A549 (cell line): ENCODE measurements at regions not wholly inside any gene's neighbourhood (a gene's known extent, or its start where the extent isn't known, plus 50 kb on each side); places are given as distances from the start of the nearest gene placed in this dataset.

Experiments used
- ATAC-seq, 2 experiments: fragments of 200-7000 bp in 1 of 2; fragments of >200 bp in 1 of 2; cut with Nextera tagmentation in 1 of 2; cut with Tn5 transposase in 1 of 2; 3 replicates each; pipeline versions ENCODE4 v1.8.0 to v1.9.1; 2018 to 2020; ENCODE audit warnings: mild to moderate bottlenecking in 1 of 2, moderate library complexity in 1 of 2
- CTCF ChIA-PET: fragments of 300-600 bp; sonication (Branson Sonifier 250); formaldehyde crosslinking; extraction: SDS; loops from one replicate; lab custom pipeline; 2021; ENCODE audit warnings: antibody characterized with exemption, inconsistent platforms; lab: Yijun Ruan, JAX
- POLR2A ChIA-PET: fragments of 350-600 bp; formaldehyde crosslinking; extraction: SDS; loops from one replicate; lab custom pipeline; 2021; ENCODE audit warnings: antibody characterized with exemption, inconsistent platforms; lab: Yijun Ruan, JAX
- DNase-seq, 2 experiments: peaks; one replicate each; pipeline versions ENCODE4 v3.0.0 to v3.0.0-alpha.2; 2011 to 2016; ENCODE audit warnings: low read depth in 1 of 2, low spot score in 1 of 2
- FAIRE-seq: peaks from 2 replicates; lab custom pipeline; 2011; peaks lifted over from hg19 to GRCh38; lab: Jason Lieb, UNC
- H3K27ac ChIP-seq, 2 experiments: fragments of >200 bp; sonication (Bioruptor Twin); formaldehyde crosslinking; 3 replicates each; pipeline ENCODE4 v1.5.1; 2016 to 2017
- H3K4me1 ChIP-seq: fragments of >200 bp; sonication (Bioruptor Twin); formaldehyde crosslinking; 3 replicates; pipeline ENCODE4 v1.6.1; 2016
- H3K4me2 ChIP-seq: fragments of >200 bp; sonication (Bioruptor Twin); formaldehyde crosslinking; 3 replicates; pipeline ENCODE4 v1.6.1; 2016
- H3K4me3 ChIP-seq: fragments of >200 bp; sonication (Bioruptor Twin); formaldehyde crosslinking; 3 replicates; pipeline ENCODE4 v1.5.1; 2016
- H3K9me3 ChIP-seq: fragments of >200 bp; sonication (Bioruptor Twin); formaldehyde crosslinking; 3 replicates; pipeline ENCODE4 v1.6.1; 2016
- BHLHE40 ChIP-seq: IDR thresholded peaks from 2 replicates; pipeline ENCODE4 v1.6.1; 2012; ENCODE audit warnings: low read depth, low read length, inconsistent platforms
- CHD2 ChIP-seq: fragments of 150-350 bp; IDR thresholded peaks from 2 replicates; pipeline ENCODE4 v1.6.1; 2014; ENCODE audit warnings: low read length; ENCODE audit not compliant: partially characterized antibody
- EHF ChIP-seq: fragments of 250-450 bp; sonication (Bioruptor Pico); IDR thresholded peaks from 2 replicates; pipeline ENCODE4 v1.5.0; 2020; ENCODE audit warnings: mild to moderate bottlenecking
- EHMT2 ChIP-seq: fragments of 200-600 bp; sonication (generic); IDR thresholded peaks from 2 replicates; pipeline ENCODE4 v1.6.1; 2016; ENCODE audit warnings: antibody characterized with exemption, low read depth, mild to moderate bottlenecking, moderate library complexity
- ESRRA ChIP-seq: fragments of 150-350 bp; IDR thresholded peaks from 2 replicates; pipeline ENCODE4 v1.6.1; 2014; ENCODE audit warnings: mild to moderate bottlenecking, low read length, borderline replicate concordance
- FOSL2 ChIP-seq, 2 experiments: fragments of 450-650 bp in 1 of 2; fragments of >200 bp in 1 of 2; sonication (Bioruptor Twin) in 1 of 2; formaldehyde crosslinking; IDR thresholded peaks; 2 replicates each; pipeline versions ENCODE4 v1.5.0 to v1.6.1; 2016 to 2020; ENCODE audit warnings: mild to moderate bottlenecking in 1 of 2, moderate library complexity in 1 of 2
- FOXS1 ChIP-seq: fragments of 250-450 bp; sonication (Bioruptor Pico); IDR thresholded peaks from 2 replicates; pipeline ENCODE4 v1.5.0; 2020; ENCODE audit warnings: mild to moderate bottlenecking, moderate library complexity
- HDAC2 ChIP-seq: fragments of 200-600 bp; sonication (generic); IDR thresholded peaks from 2 replicates; pipeline ENCODE4 v1.6.1; 2016
- HEYL ChIP-seq: fragments of 250-450 bp; sonication (Bioruptor Pico); IDR thresholded peaks from 2 replicates; pipeline ENCODE4 v1.8.0; 2021; ENCODE audit warnings: mild to moderate bottlenecking, moderate library complexity
- HOXB5 ChIP-seq: fragments of 250-450 bp; sonication (Bioruptor Pico); IDR thresholded peaks from 2 replicates; pipeline ENCODE4 v1.5.0; 2020; ENCODE audit warnings: mild to moderate bottlenecking, moderate library complexity
- KDM1A ChIP-seq: fragments of 200-600 bp; sonication (generic); IDR thresholded peaks from 2 replicates; pipeline ENCODE4 v1.6.1; 2016; ENCODE audit warnings: low read depth, mild to moderate bottlenecking
- MAFK ChIP-seq: fragments of 450-650 bp; IDR thresholded peaks from 2 replicates; pipeline ENCODE4 v1.6.1; 2014; ENCODE audit not compliant: partially characterized antibody
- MYC ChIP-seq: IDR thresholded peaks from 2 replicates; pipeline ENCODE4 v1.6.1; 2012; ENCODE audit warnings: mild to moderate bottlenecking, inconsistent platforms, low read length, improper control_type of control experiment, borderline replicate concordance
- NFE2L2 ChIP-seq: fragments of 150-350 bp; conservative IDR thresholded peaks from 2 replicates; pipeline ENCODE4 v1.6.1; 2014; ENCODE audit warnings: low read length
- NR3C1 ChIP-seq: fragments of >200 bp; sonication (Bioruptor Twin); formaldehyde crosslinking; IDR thresholded peaks from 3 replicates; pipeline ENCODE4 v1.6.1; 2017
- POLR2A ChIP-seq: IDR thresholded peaks from 2 replicates; pipeline ENCODE4 v1.6.1; 2012; ENCODE audit warnings: mild to moderate bottlenecking, low read length
- RAD21 ChIP-seq, 2 experiments: fragments of >200 bp in 1 of 2; sonication (Bioruptor Twin) in 1 of 2; formaldehyde crosslinking in 1 of 2; IDR thresholded peaks in 1 of 2; conservative IDR thresholded peaks in 1 of 2; 2 replicates in 1 of 2; 3 replicates in 1 of 2; pipeline ENCODE4 v1.6.1; 2012 to 2018; ENCODE audit warnings: inconsistent platforms in 1 of 2
- RARB ChIP-seq: fragments of 250-450 bp; sonication (Bioruptor Pico); IDR thresholded peaks from 2 replicates; pipeline ENCODE4 v1.8.0; 2021; ENCODE audit warnings: mild to moderate bottlenecking, moderate library complexity
- RCOR1 ChIP-seq: fragments of 150-350 bp; IDR thresholded peaks from 2 replicates; pipeline ENCODE4 v1.6.1; 2014; ENCODE audit warnings: antibody characterized with exemption, low read length, low read depth
- RFX5 ChIP-seq: fragments of 450-650 bp; IDR thresholded peaks from 2 replicates; pipeline ENCODE4 v1.7.1; 2014; ENCODE audit warnings: antibody characterized with exemption, mild to moderate bottlenecking, moderate library complexity
- RNF2 ChIP-seq: fragments of 200-600 bp; sonication (generic); IDR thresholded peaks from 2 replicates; pipeline ENCODE4 v1.6.1; 2016; ENCODE audit warnings: low read depth, mild to moderate bottlenecking, antibody characterized with exemption, moderate library complexity, borderline replicate concordance
- SREBF2 ChIP-seq: fragments of 450-650 bp; IDR thresholded peaks from 2 replicates; pipeline ENCODE4 v1.6.1; 2014; ENCODE audit warnings: mild to moderate bottlenecking, moderate library complexity
- TFCP2L1 ChIP-seq: fragments of 250-450 bp; sonication (Bioruptor Pico); IDR thresholded peaks from 2 replicates; pipeline ENCODE4 v1.5.0; 2021; ENCODE audit warnings: mild to moderate bottlenecking
- TP53 ChIP-seq: fragments of 250-450 bp; sonication (Bioruptor Pico); IDR thresholded peaks from 2 replicates; pipeline ENCODE4 v1.5.0; 2021; ENCODE audit warnings: mild to moderate bottlenecking, moderate library complexity
- ZNF302 ChIP-seq: fragments of 250-450 bp; sonication (Bioruptor Pico); IDR thresholded peaks from 2 replicates; pipeline ENCODE4 v1.9.0; 2021; ENCODE audit warnings: inconsistent platforms, mild to moderate bottlenecking, moderate library complexity
- ZSCAN20 ChIP-seq: fragments of 250-450 bp; sonication (Bioruptor Pico); IDR thresholded peaks from 2 replicates; pipeline ENCODE4 v1.8.0; 2022; ENCODE audit warnings: mild to moderate bottlenecking, moderate library complexity
- WGBS: methylation state at CpG from one replicate; pipeline ENCODE4 v1.1.6; 2017; ENCODE audit errors: missing lambda C conversion rate; 5-methylcytosine and 5-hydroxymethylcytosine counted together
- TF ChIP-seq, protein P1 (sequence below): fragments of 150-350 bp; IDR thresholded peaks from 2 replicates; pipeline ENCODE4 v1.6.1; 2014; ENCODE audit warnings: low read depth, mild to moderate bottlenecking, low read length
- TF ChIP-seq, protein P2 (sequence below): fragments of >200 bp; sonication (Bioruptor Twin); formaldehyde crosslinking; IDR thresholded peaks from 2 replicates; pipeline ENCODE4 v1.6.1; 2016
- TF ChIP-seq, protein P3 (sequence below): IDR thresholded peaks from 2 replicates; pipeline ENCODE4 v1.6.1; 2012

DNA sequence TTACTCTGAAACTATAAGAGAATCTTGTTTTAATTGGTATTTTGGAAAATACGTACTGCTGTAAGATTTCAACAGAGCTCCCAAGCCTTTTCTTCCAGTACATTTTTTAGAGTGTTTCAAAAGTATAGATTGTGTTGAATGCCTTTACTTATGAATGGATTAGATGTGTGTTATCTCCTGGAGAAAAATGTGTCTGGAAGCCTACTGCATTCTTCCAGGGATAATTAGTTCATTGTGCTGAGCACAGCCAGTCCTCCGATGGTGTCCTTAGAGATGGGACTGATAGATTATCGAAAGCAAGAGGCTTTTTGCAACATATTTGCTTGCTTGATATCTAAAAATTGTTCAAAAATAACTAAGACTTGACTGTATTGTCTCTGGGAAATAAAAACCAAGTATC is 114.2 kb downstream of the PLEKHG1 start:
- FAIRE-seq (no peak), DNase-seq (no peak), ATAC-seq (no peak)
- H3K4me2 ChIP-seq: no peak overlapping the region
- ChIA-PET CTCF (no interaction called here), POLR2A (no interaction called here)
- no peak overlapping the region for H3K4me3 ChIP-seq
- H3K9me3 ChIP-seq: no peaks in the 10 kb centered on the region
- no peak overlapping the region for H3K27ac ChIP-seq
- 57% methylated on average over 3 of the region's 3 CpGs for WGBS
- no peaks in the 10 kb centered on the region for H3K4me1 ChIP-seq
- TF ChIP-seq MYC (no peak), TFCP2L1 (CRISPR knock-in tag) (no peak), RNF2 (no peak), RFX5 (no peak), HOXB5 (CRISPR knock-in tag) (no peak), SREBF2 (no peak), NFE2L2 (no peak), MAFK (no peak), RCOR1 (no peak), RARB (CRISPR knock-in tag) (no peak), CHD2 (no peak), ZSCAN20 (CRISPR knock-in tag) (no peak), KDM1A (no peak), ZNF302 (CRISPR knock-in tag) (no peak), NR3C1 (no peak), ESRRA (no peak), FOXS1 (CRISPR knock-in tag) (no peak), BHLHE40 (no peak)
- TF ChIP-seq, protein P1, sequence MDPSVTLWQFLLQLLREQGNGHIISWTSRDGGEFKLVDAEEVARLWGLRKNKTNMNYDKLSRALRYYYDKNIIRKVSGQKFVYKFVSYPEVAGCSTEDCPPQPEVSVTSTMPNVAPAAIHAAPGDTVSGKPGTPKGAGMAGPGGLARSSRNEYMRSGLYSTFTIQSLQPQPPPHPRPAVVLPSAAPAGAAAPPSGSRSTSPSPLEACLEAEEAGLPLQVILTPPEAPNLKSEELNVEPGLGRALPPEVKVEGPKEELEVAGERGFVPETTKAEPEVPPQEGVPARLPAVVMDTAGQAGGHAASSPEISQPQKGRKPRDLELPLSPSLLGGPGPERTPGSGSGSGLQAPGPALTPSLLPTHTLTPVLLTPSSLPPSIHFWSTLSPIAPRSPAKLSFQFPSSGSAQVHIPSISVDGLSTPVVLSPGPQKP: no peak
- TF ChIP-seq, protein P2, sequence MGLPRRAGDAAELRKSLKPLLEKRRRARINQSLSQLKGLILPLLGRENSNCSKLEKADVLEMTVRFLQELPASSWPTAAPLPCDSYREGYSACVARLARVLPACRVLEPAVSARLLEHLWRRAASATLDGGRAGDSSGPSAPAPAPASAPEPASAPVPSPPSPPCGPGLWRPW: no peak
- TF ChIP-seq, all 56 proteins: peak for 0

DNA sequence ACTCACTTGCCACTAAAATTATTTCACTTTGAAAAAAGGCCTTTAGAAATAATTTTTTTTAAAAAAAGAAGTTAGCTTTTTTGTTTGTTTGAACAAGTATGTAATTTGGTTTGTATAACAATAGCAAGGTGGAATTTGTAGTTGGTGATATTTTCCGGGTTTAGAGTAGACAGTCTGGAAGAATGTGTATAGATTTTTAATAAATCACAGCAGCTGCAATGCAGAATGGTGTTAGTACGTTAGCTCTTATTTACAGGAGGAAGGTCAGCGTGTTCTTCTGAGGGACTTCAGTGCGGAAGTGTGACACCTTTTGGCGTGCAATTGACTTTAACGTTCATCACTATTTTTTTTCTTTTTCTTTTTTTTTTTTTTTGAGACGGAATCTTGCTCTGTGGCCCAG is 115.4 kb downstream of the PLEKHG1 start:
- H3K4me2 ChIP-seq: no peak overlapping the region
- H3K27ac ChIP-seq: no peak overlapping the region
- WGBS: 86% methylated on average over 7 of the region's 7 CpGs
- DNase-seq (no peak), FAIRE-seq (no peak), ATAC-seq (no peak)
- H3K4me3 ChIP-seq: no peak overlapping the region
- CTCF ChIA-PET: no interaction called here
- H3K4me1 ChIP-seq: no peaks in the 10 kb centered on the region
- TF ChIP-seq FOSL2 (IDR thresholded peaks at IDR 0.05) (no peak), FOSL2 (CRISPR knock-in tag; IDR thresholded peaks at IDR 0.05) (no peak), HEYL (CRISPR knock-in tag) (no peak), RFX5 (no peak), POLR2A (no peak), MYC (no peak)
- TF ChIP-seq, all 56 proteins: peak for 0
- POLR2A ChIA-PET: no interaction called here
- no peaks in the 10 kb centered on the region for H3K9me3 ChIP-seq

DNA sequence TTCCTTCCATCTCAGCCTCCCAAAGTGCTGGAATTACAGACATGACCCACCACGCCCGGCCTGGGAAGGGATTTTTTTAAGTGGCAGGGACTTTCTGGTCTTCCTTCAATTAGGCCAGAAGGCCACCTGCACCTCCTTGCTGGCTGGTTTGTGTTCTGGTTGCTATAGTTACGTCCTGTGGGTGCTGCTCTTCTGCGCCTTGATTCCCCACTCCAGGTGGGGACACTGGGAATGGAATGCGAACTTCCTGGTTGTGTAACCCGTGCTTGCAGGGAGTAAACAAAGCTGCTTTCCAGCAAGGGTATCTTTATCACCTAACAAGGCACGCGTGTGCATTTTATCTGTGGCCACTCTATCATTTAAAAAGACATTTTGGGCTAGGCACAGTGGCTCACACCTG is 117.7 kb downstream of the PLEKHG1 start:
- 62% methylated on average over 8 of the region's 8 CpGs for WGBS

More for the DNA sequence above, 117.7 kb downstream of the PLEKHG1 start:
- peak in 1 of 2 experiments; percentile 27 for DNase-seq
- ChIA-PET POLR2A (no interaction called here), CTCF (no interaction called here)
- no peak overlapping the region for H3K4me3 ChIP-seq
- FAIRE-seq: no peak
- TF ChIP-seq, protein P1: no peak
- no peak for TF ChIP-seq BHLHE40
- TF ChIP-seq, protein P2: no peak
- TF ChIP-seq SREBF2: no peak
- TF ChIP-seq NFE2L2: no peak
- no peak for TF ChIP-seq RFX5
- TF ChIP-seq RCOR1: no peak
- no peak for TF ChIP-seq TP53 (CRISPR knock-in tag)
- TF ChIP-seq EHMT2: no peak
- TF ChIP-seq, protein P3, sequence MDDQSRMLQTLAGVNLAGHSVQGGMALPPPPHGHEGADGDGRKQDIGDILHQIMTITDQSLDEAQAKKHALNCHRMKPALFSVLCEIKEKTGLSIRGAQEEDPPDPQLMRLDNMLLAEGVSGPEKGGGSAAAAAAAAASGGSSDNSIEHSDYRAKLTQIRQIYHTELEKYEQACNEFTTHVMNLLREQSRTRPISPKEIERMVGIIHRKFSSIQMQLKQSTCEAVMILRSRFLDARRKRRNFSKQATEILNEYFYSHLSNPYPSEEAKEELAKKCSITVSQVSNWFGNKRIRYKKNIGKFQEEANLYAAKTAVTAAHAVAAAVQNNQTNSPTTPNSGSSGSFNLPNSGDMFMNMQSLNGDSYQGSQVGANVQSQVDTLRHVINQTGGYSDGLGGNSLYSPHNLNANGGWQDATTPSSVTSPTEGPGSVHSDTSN: no peak
- TF ChIP-seq RAD21 (conservative IDR thresholded peaks at IDR 0.05 in 1 of 2, IDR thresholded peaks at IDR 0.05 in 1 of 2): no peak
- no peak for TF ChIP-seq HDAC2
- no peak for TF ChIP-seq EHF (CRISPR knock-in tag)
- no peak for TF ChIP-seq RNF2
- H3K4me1 ChIP-seq: no peaks in the 10 kb centered on the region
- H3K4me2 ChIP-seq: no peak overlapping the region
- ATAC-seq: no peak
- no peaks in the 10 kb centered on the region for H3K9me3 ChIP-seq
- no peak overlapping the region for H3K27ac ChIP-seq
